PFSK-1 (cell line): ENCODE measurements at regions not wholly inside any gene's neighbourhood (a gene's known extent, or its start where the extent isn't known, plus 50 kb on each side); places are given as distances from the start of the nearest gene placed in this dataset.

Source experiments
- FOXP2 ChIP-seq: optimal IDR thresholded peaks from 2 replicates; pipeline ENCODE3; 2011; ENCODE audit warnings: borderline replicate concordance, control low read depth, inconsistent platforms; ENCODE audit not compliant: insufficient read depth; ENCODE audit errors: extremely low read length, extremely low read depth
- POLR2AphosphoS5 ChIP-seq: IDR thresholded peaks from 2 replicates; pipeline ENCODE4 v1.6.1; 2012; ENCODE audit warnings: low read depth, mild to moderate bottlenecking, control low read depth, low read length, moderate library complexity
- SIN3A ChIP-seq: IDR thresholded peaks from 2 replicates; pipeline ENCODE4 v1.6.1; 2012; ENCODE audit warnings: mild to moderate bottlenecking, low read length, moderate library complexity, borderline replicate concordance; ENCODE audit not compliant: insufficient read depth
- TAF1 ChIP-seq: IDR thresholded peaks from 2 replicates; pipeline ENCODE4 v1.6.1; 2012; ENCODE audit warnings: low read length, control low read depth, borderline replicate concordance; ENCODE audit not compliant: insufficient read depth
- TF ChIP-seq, protein P1 (sequence below), 2 experiments: IDR thresholded peaks; 2 replicates each; pipeline versions ENCODE4 v1.6.1 to v1.8.0; 2011 to 2012; ENCODE audit warnings: low read depth in 2 of 2, low read length in 2 of 2, control low read depth in 1 of 2, inconsistent platforms in 1 of 2, mild to moderate bottlenecking in 1 of 2, moderate library complexity in 1 of 2; ENCODE audit not compliant: insufficient read depth in 1 of 2

DNA sequence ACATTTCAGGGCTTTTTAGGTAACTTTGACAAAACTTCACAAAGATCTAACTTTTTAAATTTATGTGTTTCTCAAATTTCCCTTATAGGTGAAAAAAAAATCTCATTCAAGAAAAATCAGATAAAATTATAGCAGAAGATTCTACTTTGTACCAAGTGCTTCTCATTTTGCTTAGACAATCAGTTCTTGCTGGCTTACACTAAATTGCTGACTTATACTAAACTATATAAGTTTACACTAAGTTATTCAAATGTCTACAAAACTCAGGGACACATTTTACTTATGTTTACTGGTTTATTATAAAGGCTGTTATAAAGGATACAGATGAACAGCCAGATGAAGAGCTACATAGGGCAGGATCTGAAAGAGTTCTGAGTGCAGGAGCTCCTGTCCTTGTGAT, 195.1 kb downstream of the ZPLD1 start:
- TF ChIP-seq TAF1 (no peak), POLR2AphosphoS5 (no peak), SIN3A (no peak), FOXP2 (no peak)
- TF ChIP-seq, protein P1, sequence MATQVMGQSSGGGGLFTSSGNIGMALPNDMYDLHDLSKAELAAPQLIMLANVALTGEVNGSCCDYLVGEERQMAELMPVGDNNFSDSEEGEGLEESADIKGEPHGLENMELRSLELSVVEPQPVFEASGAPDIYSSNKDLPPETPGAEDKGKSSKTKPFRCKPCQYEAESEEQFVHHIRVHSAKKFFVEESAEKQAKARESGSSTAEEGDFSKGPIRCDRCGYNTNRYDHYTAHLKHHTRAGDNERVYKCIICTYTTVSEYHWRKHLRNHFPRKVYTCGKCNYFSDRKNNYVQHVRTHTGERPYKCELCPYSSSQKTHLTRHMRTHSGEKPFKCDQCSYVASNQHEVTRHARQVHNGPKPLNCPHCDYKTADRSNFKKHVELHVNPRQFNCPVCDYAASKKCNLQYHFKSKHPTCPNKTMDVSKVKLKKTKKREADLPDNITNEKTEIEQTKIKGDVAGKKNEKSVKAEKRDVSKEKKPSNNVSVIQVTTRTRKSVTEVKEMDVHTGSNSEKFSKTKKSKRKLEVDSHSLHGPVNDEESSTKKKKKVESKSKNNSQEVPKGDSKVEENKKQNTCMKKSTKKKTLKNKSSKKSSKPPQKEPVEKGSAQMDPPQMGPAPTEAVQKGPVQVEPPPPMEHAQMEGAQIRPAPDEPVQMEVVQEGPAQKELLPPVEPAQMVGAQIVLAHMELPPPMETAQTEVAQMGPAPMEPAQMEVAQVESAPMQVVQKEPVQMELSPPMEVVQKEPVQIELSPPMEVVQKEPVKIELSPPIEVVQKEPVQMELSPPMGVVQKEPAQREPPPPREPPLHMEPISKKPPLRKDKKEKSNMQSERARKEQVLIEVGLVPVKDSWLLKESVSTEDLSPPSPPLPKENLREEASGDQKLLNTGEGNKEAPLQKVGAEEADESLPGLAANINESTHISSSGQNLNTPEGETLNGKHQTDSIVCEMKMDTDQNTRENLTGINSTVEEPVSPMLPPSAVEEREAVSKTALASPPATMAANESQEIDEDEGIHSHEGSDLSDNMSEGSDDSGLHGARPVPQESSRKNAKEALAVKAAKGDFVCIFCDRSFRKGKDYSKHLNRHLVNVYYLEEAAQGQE (IDR thresholded peaks at IDR 0.05; ENCODE audit: insufficient read depth in 1 of 2, low read depth in 2 of 2, low read length in 2 of 2), result no peak

DNA sequence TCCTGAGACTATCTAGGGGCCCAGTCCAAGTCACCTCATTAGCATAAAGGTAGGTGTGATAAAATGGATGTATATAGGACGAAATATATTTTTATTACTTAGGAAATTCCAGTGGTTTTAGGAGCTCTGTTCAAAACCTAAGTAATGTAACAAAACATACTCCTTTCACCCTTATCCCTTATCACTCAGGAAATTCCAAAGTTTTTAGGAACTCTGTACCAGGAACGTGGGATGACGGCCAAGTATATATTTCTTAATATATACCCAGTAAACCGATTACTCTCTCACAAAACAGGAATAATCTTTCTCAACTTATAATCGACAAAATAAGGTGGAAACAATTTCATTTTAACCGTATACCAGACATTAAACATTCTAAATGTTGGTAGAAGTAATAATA, 195.7 kb downstream of the ZPLD1 start:
- no peak for TF ChIP-seq POLR2AphosphoS5

DNA sequence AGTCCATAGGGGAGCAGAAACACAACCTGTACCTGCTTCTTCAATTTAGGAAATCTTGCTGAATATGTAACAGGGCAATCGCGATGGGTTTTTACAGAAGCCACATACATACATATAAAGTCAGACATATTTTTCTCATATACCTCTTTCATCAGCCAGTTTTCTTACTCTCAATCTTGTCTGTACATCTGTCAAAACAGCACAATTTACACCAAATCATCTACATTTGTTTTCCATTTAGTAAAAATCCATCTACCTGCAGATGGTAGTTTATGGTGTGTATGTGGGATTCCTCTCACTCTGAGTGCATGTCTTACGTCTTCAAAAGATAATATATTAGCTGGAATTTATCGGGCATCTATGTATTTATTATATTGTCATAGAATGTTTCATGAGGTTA, 208.7 kb downstream of the ZPLD1 start:
- TF ChIP-seq POLR2AphosphoS5 (no peak), SIN3A (no peak), TAF1 (no peak), FOXP2 (no peak)
- TF ChIP-seq, protein P1 (IDR thresholded peaks at IDR 0.05; ENCODE audit: insufficient read depth in 1 of 2, low read depth in 2 of 2, low read length in 2 of 2), result no peak

DNA sequence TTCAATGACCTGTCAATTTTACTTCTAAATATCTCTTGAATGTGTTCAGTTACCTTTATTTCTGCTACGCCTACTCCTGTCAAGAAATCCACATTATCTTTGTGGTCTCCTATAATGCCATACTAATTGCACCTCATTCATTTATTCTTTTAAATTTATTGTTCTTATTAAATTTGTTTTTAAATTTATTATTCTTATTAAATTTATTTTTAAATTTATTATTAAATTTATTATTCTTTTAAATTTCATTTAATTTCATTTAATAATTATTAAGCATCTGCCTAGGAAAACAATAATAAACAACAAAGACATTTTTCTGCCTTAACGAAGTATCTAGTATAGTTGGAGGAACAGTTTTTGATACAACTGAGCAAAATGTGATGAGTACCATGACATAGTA, 211.7 kb downstream of the ZPLD1 start:
- TF ChIP-seq POLR2AphosphoS5 (no peak), FOXP2 (no peak), TAF1 (no peak), SIN3A (no peak)
- TF ChIP-seq, protein P1 (IDR thresholded peaks at IDR 0.05; ENCODE audit: insufficient read depth in 1 of 2, low read depth in 2 of 2, low read length in 2 of 2), result no peak

DNA sequence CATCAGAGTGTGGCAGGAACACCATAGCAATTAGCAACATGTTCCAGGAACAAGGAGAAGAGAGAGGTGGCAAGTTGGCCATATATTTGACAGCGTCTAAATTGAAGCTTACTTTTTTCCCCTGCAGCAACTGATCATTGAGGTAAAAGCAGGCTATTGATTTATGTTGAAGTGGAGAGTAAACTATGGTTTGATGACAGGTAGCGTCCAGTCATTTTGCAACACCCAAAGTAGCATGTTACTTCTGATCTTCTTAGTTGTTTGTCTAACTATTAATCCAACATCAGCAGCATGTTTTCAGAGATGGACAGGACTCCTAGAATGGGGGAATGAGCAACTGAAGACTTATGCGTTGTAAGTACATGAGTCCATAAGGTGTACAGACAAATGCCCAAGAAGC, 225.8 kb downstream of the ZPLD1 start:
- TF ChIP-seq, protein P1 (IDR thresholded peaks at IDR 0.05; ENCODE audit: insufficient read depth in 1 of 2, low read depth in 2 of 2, low read length in 2 of 2), result no peak
- TF ChIP-seq POLR2AphosphoS5, result no peak
- TF ChIP-seq SIN3A, result no peak
- no peak for TF ChIP-seq TAF1
- TF ChIP-seq FOXP2, result no peak
